ENCODE measurements at regions not wholly inside any gene's neighbourhood (a gene's known extent, or its start where the extent isn't known, plus 50 kb on each side); places are given as distances from the start of the nearest gene placed in this dataset.

DNA sequence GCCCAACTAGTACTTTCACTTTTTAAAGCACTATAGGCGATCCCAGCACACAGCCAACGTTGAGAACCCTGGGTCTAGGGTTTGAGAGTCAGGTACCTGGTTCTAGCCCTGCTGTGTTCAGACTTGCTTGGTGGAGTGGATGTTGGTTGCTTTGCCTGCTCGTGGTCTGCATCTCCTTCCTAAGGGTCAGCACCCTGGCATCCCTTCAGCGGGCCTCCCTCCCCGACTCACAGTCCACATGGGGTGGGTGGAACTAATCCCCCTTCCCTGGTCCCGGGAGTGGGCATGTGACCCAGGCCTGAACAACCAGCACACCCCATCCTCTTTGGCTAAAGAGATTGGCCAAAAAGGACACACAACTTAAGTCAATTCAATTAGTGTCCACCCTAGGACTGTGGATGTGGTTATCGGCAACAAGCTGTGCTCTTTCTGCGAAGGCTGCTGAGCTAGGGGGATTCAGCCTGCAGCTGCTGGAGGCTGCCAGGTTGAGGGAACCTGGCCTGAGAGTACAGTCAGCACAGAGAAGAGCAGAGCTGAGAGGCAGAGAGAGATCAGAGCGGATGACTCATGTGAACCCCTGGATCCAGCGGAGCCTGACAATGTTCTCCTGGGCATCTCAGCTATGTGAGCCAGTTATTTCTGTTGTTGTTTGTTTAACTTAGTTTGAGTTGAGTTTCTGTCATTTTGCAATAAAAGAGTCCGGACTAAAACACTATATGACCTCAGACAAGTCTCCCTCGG is 138.9 kb downstream of the ACTL8 start:
- DNase-seq (ENCODE audit: low spot score in 2 of 2), result peak in 1 of 2 donors; percentile 72
- 71 to 74% methylated on average over 12 of the region's 12 CpGs for WGBS, 2 donors
- no peak for TF ChIP-seq CTCF (IDR thresholded peaks at IDR 0.05)
- TF ChIP-seq POLR2A (IDR thresholded peaks at IDR 0.05), result no peak
- H3K4me3 ChIP-seq (ENCODE audit: low read depth, poor library complexity, severe bottlenecking), result no peak overlapping the region
- intact Hi-C loops (cut with DNase I; ENCODE audit: low total_unique reads), result no loop called here

- H3K4me3 ChIP-seq (ENCODE audit: low read depth, poor library complexity, severe bottlenecking), result no peak overlapping the region
- intact Hi-C loops (cut with DNase I; ENCODE audit: low total_unique reads), result no loop called here
Observed at GRCh38 chr1:17895401-17895800, 140.3 kb downstream of the ACTL8 start.

GRCh38 chr1:17895986-17896385 is 140.9 kb downstream of the ACTL8 start:
- no peak for TF ChIP-seq POLR2A (IDR thresholded peaks at IDR 0.05)
- no peak for TF ChIP-seq CTCF (IDR thresholded peaks at IDR 0.05)

More at GRCh38 chr1:17895401-17895800, 140.3 kb downstream of the ACTL8 start:
- TF ChIP-seq CTCF (IDR thresholded peaks at IDR 0.05) (no peak), POLR2A (IDR thresholded peaks at IDR 0.05) (no peak)
- peak in 1 of 2 donors; percentile 52 for DNase-seq (ENCODE audit: low spot score in 2 of 2)
- WGBS, 2 donors, result 77 to 79% methylated on average over 4 of the region's 4 CpGs

GRCh38 chr1:17903386-17903785 is 148.3 kb downstream of the ACTL8 start:
- intact Hi-C loops (cut with DNase I; ENCODE audit: low total_unique reads), result no loop called here
- 72 to 73% methylated on average over 5 of the region's 5 CpGs for WGBS, 2 donors
- H3K4me3 ChIP-seq (ENCODE audit: low read depth, poor library complexity, severe bottlenecking), result no peak overlapping the region
- peak in 1 of 2 donors; percentile 4 for DNase-seq (ENCODE audit: low spot score in 2 of 2)
- TF ChIP-seq CTCF (IDR thresholded peaks at IDR 0.05) (no peak), POLR2A (IDR thresholded peaks at IDR 0.05) (no peak)

More at GRCh38 chr1:17895986-17896385, 140.9 kb downstream of the ACTL8 start:
- peak in 1 of 2 donors; percentile 42 for DNase-seq (ENCODE audit: low spot score in 2 of 2)
- no peak overlapping the region for H3K4me3 ChIP-seq (ENCODE audit: low read depth, poor library complexity, severe bottlenecking)
- intact Hi-C loops (cut with DNase I; ENCODE audit: low total_unique reads), result no loop called here
- 71 to 80% methylated on average over 8 of the region's 8 CpGs for WGBS, 2 donors

GRCh38 chr1:17904290-17904689 is 149.2 kb downstream of the ACTL8 start:
- WGBS, 2 donors, result 42 to 44% methylated on average over 5 of the region's 5 CpGs
- intact Hi-C loops (cut with DNase I; ENCODE audit: low total_unique reads), result no loop called here
- TF ChIP-seq CTCF (IDR thresholded peaks at IDR 0.05), result no peak
- no peak for TF ChIP-seq POLR2A (IDR thresholded peaks at IDR 0.05)
- H3K4me3 ChIP-seq (ENCODE audit: low read depth, poor library complexity, severe bottlenecking), result no peak overlapping the region
- DNase-seq (ENCODE audit: low spot score in 2 of 2), result peak in 1 of 2 donors; percentile 42

DNA sequence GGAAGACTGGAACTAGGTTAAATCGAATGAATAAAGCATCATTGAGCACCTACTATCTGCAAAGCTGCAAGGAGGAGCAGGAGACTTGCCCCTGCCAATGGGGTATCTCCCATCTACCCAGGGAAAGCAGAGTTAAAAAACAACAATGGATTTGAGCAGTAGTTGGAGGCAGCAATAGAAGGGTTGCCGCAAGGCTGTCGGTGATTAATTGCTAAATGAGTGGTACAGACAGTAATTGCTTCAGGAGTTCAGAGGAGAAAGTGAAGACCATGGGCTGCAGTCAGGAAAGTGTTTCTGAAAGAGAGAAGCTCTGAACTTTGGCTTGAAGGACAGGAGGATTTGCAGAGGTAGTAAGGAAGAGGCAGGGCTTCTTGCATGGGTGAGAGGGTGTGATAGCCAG is 152.9 kb downstream of the ACTL8 start:
- no peak for DNase-seq (ENCODE audit: low spot score in 2 of 2)
- 34 to 62% methylated on average over 3 of the region's 3 CpGs for WGBS, 2 donors
- intact Hi-C loops (cut with DNase I; ENCODE audit: low total_unique reads), result no loop called here

More for the DNA sequence above, 152.9 kb downstream of the ACTL8 start:
- H3K4me3 ChIP-seq (ENCODE audit: low read depth, poor library complexity, severe bottlenecking), result no peak overlapping the region
- TF ChIP-seq CTCF (IDR thresholded peaks at IDR 0.05), result no peak
- TF ChIP-seq POLR2A (IDR thresholded peaks at IDR 0.05), result no peak
